Ascending aorta (tissue), 2 donors: ENCODE measurements at regions not wholly inside any gene's neighbourhood (a gene's known extent, or its start where the extent isn't known, plus 50 kb on each side); places are given as distances from the start of the nearest gene placed in this dataset.
"Not testable (repeated sequence)": the region's sequence is repeated elsewhere in the genome, so short reads cannot be mapped to it uniquely, and the experiment has no call there.

ENCODE experiments used
- DNase-seq, 2 donors: peaks; one replicate each; pipeline ENCODE4 v3.0.0-alpha.2; 2019; ENCODE audit warnings: low spot score in 2 of 2
- H3K27ac ChIP-seq, 2 donors: fragments of 200-600 bp; sonication (generic); one replicate each; pipeline ENCODE4 v1.5.1; 2016 to 2017; ENCODE audit warnings: mild to moderate bottlenecking in 1 of 2
- H3K27me3 ChIP-seq: fragments of 200-600 bp; sonication (generic); one replicate; pipeline ENCODE4 v1.5.1; 2017
- H3K36me3 ChIP-seq, 2 donors: fragments of 200-600 bp; sonication (generic); one replicate each; pipeline ENCODE4 v1.5.1; 2016
- H3K4me1 ChIP-seq, 2 donors: fragments of 200-600 bp; sonication (generic); one replicate each; pipeline ENCODE4 v1.5.1; 2016 to 2017; ENCODE audit warnings: mild to moderate bottlenecking in 1 of 2
- H3K4me3 ChIP-seq, 2 donors: fragments of 200-600 bp; sonication (generic); one replicate each; pipeline ENCODE4 v1.5.1; 2016 to 2017; ENCODE audit warnings: mild to moderate bottlenecking in 1 of 2
- H3K9me3 ChIP-seq, 2 donors: fragments of 200-600 bp; sonication (generic); one replicate each; pipeline ENCODE4 v1.5.1; 2016
- CTCF ChIP-seq, 3 experiments: fragments of 200-600 bp in 2 of 3; fragments of 450-650 bp in 1 of 3; sonication (generic) in 2 of 3; IDR thresholded peaks; one replicate each; pipeline ENCODE4 v1.5.1; 2016 to 2019; ENCODE audit warnings: antibody characterized with exemption in 3 of 3, mild to moderate bottlenecking in 1 of 3, moderate library complexity in 1 of 3
- intact Hi-C: fragments of 100-400 bp; cut with DNase I; formaldehyde crosslinking; loops from one replicate; pipeline ENCODE4 v1.15.1; 2023

- Histone ChIP-seq H3K36me3 (no peaks in the 10 kb centered on the region), H3K4me3 (peak overlapping the region; percentile 43 to 73), H3K27me3 (no peaks in the 10 kb centered on the region), H3K27ac (peak overlapping the region; percentile 84 to 89), H3K9me3 (no peaks in the 10 kb centered on the region), H3K4me1 (peaks cover 5 to 6% of the 10 kb centered on the region in 2 donors)
- TF ChIP-seq CTCF (IDR thresholded peaks at IDR 0.05), result no peak
- intact Hi-C loops, result loop anchor here (1.0 kb wide), 1 partner anchor 32 kb away; no protein-coding TSS in a partner anchor
- no peak for DNase-seq
Observed at GRCh38 chr6:27806981-27807440, 105.2 kb downstream of the OR2B2 start.

GRCh38 chr6:27805347-27805746 lies 106.8 kb downstream of the OR2B2 start:
- Histone ChIP-seq H3K27ac (no peak overlapping the region), H3K27me3 (no peaks in the 10 kb centered on the region)

GRCh38 chr6:27804851-27805250 lies 107.3 kb downstream of the OR2B2 start:
- Histone ChIP-seq H3K4me1 (peaks cover 0 to 4% of the 10 kb centered on the region in 2 donors), H3K4me3 (no peak overlapping the region), H3K36me3 (no peaks in the 10 kb centered on the region), H3K9me3 (no peaks in the 10 kb centered on the region), H3K27me3 (no peaks in the 10 kb centered on the region), H3K27ac (no peak overlapping the region)
- no peak for DNase-seq
- intact Hi-C loops, result no loop called here
- no peak for TF ChIP-seq CTCF (IDR thresholded peaks at IDR 0.05)

More at GRCh38 chr6:27805347-27805746, 106.8 kb downstream of the OR2B2 start:
- intact Hi-C loops, result no loop called here
- TF ChIP-seq CTCF (IDR thresholded peaks at IDR 0.05), result no peak
- Histone ChIP-seq H3K36me3 (no peaks in the 10 kb centered on the region), H3K4me3 (no peak overlapping the region), H3K4me1 (peaks cover 0 to 4% of the 10 kb centered on the region in 2 donors), H3K9me3 (no peaks in the 10 kb centered on the region)
- no peak for DNase-seq

GRCh38 chr6:27800731-27801373 lies 111.3 kb downstream of the OR2B2 start:
- H3K27ac ChIP-seq, result no peak overlapping the region
- no peak for TF ChIP-seq CTCF (IDR thresholded peaks at IDR 0.05)

GRCh38 chr6:27797960-27798359 lies 114.2 kb downstream of the OR2B2 start:
- Histone ChIP-seq H3K36me3 (no peaks in the 10 kb centered on the region), H3K9me3 (no peaks in the 10 kb centered on the region), H3K4me3 (no peak overlapping the region), H3K4me1 (no peaks in the 10 kb centered on the region), H3K27ac (no peak overlapping the region), H3K27me3 (no peaks in the 10 kb centered on the region)
- intact Hi-C loops, result no loop called here
- no peak for DNase-seq
- TF ChIP-seq CTCF (IDR thresholded peaks at IDR 0.05), result no peak

More at GRCh38 chr6:27800731-27801373, 111.3 kb downstream of the OR2B2 start:
- H3K36me3 ChIP-seq, result no peaks in the 10 kb centered on the region
- intact Hi-C loops, result no loop called here
- no peak overlapping the region for H3K4me3 ChIP-seq
- H3K9me3 ChIP-seq, result no peaks in the 10 kb centered on the region
- DNase-seq, result no peak
- H3K4me1 ChIP-seq, result no peaks in the 10 kb centered on the region
- no peaks in the 10 kb centered on the region for H3K27me3 ChIP-seq

DNA sequence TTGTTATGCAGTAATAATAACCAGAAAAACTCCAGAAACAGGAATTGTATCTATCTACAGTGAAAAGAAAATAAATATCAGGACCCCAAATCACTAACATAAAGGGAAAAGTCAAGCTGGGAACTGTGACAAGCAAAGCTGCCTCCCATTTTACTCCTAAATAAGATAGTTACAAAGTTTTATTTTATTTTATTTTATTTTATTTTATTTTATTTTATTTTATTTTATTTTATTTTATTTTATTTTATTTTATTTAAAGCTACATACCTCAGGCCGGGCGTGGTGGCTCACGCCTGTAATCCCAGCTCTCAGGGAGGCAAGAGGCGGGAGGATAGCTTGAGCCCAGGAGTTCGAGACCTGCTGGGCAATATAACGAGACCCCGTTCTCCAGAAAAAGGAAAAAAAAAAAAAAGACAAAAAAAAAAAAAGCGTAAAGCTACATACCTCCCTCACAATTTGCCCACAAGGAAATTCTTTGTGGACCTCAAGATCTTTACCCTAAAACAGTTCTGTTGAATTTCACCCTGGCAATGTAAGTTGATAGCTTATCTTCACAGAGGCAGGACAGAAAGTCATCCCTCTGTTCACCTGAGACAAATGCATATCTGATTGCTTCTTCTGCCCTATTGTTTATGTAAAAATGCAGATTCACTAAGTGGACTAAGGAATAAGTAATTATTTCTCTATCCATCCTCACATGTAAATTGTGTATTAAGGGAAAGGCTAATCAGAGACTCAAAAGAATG lies 115.3 kb downstream of the OR2B2 start:
- not testable (repeated sequence) for H3K4me3 ChIP-seq, DNase-seq, H3K36me3 ChIP-seq, H3K4me1 ChIP-seq, H3K27me3 ChIP-seq, H3K9me3 ChIP-seq, H3K27ac ChIP-seq
- intact Hi-C loops, result loop anchor here (1.0 kb wide), 1 partner anchor 25 kb away; no protein-coding TSS in a partner anchor
